Fibroblast of skin of scalp (primary cell): ENCODE measurements at regions not wholly inside any gene's neighbourhood (a gene's known extent, or its start where the extent isn't known, plus 50 kb on each side); places are given as distances from the start of the nearest gene placed in this dataset.
"Not testable (repeated sequence)": the region's sequence is repeated elsewhere in the genome, so short reads cannot be mapped to it uniquely, and the experiment has no call there.

Experiments used
- DNase-seq: peaks from one replicate; pipeline ENCODE4 v3.0.0-alpha.2; 2013

GRCh38 chr13:64756621-64757020 is 2473.5 kb downstream of the PCDH9 start:
- DNase-seq = no peak

GRCh38 chr13:64755961-64756360 is 2474.2 kb downstream of the PCDH9 start:
- DNase-seq = peak; percentile 27

- DNase-seq = no peak
Observed at GRCh38 chr13:64753233-64754000, 2476.7 kb downstream of the PCDH9 start.

- no peak for DNase-seq
Observed at GRCh38 chr13:64749301-64749700, 2480.8 kb downstream of the PCDH9 start.

- no peak for DNase-seq
Observed at GRCh38 chr13:64746845-64747244, 2483.3 kb downstream of the PCDH9 start.

- DNase-seq = no peak
Observed at GRCh38 chr13:64740493-64740892, 2489.6 kb downstream of the PCDH9 start.

GRCh38 chr13:64725492-64725891 is 2504.6 kb downstream of the PCDH9 start:
- DNase-seq = no peak

- DNase-seq = peak; percentile 89
Observed at GRCh38 chr13:64723724-64724123, 2506.4 kb downstream of the PCDH9 start.

- DNase-seq = no peak
Observed at GRCh38 chr13:64718116-64718515, 2512.0 kb downstream of the PCDH9 start.

- no peak for DNase-seq
Observed at GRCh38 chr13:64716936-64717335, 2513.2 kb downstream of the PCDH9 start.

- DNase-seq = no peak
Observed at GRCh38 chr13:64709079-64709478, 2521.1 kb downstream of the PCDH9 start.

GRCh38 chr13:64704121-64704649 is 2526.0 kb downstream of the PCDH9 start:
- no peak for DNase-seq

GRCh38 chr13:64697226-64697625 is 2532.9 kb downstream of the PCDH9 start:
- DNase-seq = peak; percentile 33

GRCh38 chr13:64688893-64689677 is 2541.1 kb downstream of the PCDH9 start:
- DNase-seq = peak; percentile 44

GRCh38 chr13:64686536-64686935 is 2543.6 kb downstream of the PCDH9 start:
- not testable (repeated sequence) for DNase-seq

- DNase-seq = peak; percentile 38
Observed at GRCh38 chr13:64684685-64685431, 2545.3 kb downstream of the PCDH9 start.

- DNase-seq = no peak
Observed at GRCh38 chr13:64684108-64684507, 2546.0 kb downstream of the PCDH9 start.

GRCh38 chr13:64680739-64681138 is 2549.4 kb downstream of the PCDH9 start:
- no peak for DNase-seq

GRCh38 chr13:64675255-64675892 is 2554.8 kb downstream of the PCDH9 start:
- peak; percentile 55 for DNase-seq

- no peak for DNase-seq
Observed at GRCh38 chr13:64674126-64674525, 2556.0 kb downstream of the PCDH9 start.

GRCh38 chr13:64672751-64673150 is 2557.4 kb downstream of the PCDH9 start:
- no peak for DNase-seq

GRCh38 chr13:64662887-64663593 is 2567.1 kb downstream of the PCDH9 start:
- DNase-seq = no peak
